GM19372 (cell line): ENCODE measurements at regions not wholly inside any gene's neighbourhood (a gene's known extent, or its start where the extent isn't known, plus 50 kb on each side); places are given as distances from the start of the nearest gene placed in this dataset.
"Not testable (repeated sequence)": the region's sequence is repeated elsewhere in the genome, so short reads cannot be mapped to it uniquely, and the experiment has no call there.

Experiments used
- ATAC-seq: cut with Tn5 transposase; IDR thresholded peaks from one replicate; pipeline ENCODE4 v1.9.1; 2021; ENCODE audit warnings: mild to moderate bottlenecking, low read depth, moderate library complexity; ENCODE audit not compliant: unreplicated experiment

- ATAC-seq = no peak
These were observed 301.6 kb upstream of the NRP1 start for GRCh38 chr10:33635967-33636515.

- no peak for ATAC-seq
These were observed 298.0 kb upstream of the NRP1 start for GRCh38 chr10:33632432-33632831.

GRCh38 chr10:33631991-33632390 lies 297.5 kb upstream of the NRP1 start:
- ATAC-seq = no peak

- ATAC-seq = no peak
These were observed 296.3 kb upstream of the NRP1 start for GRCh38 chr10:33630761-33631160.

- no peak for ATAC-seq
These were observed 293.1 kb upstream of the NRP1 start for GRCh38 chr10:33627611-33628010.

- no peak for ATAC-seq
These were observed 292.5 kb upstream of the NRP1 start for GRCh38 chr10:33626798-33627466.

GRCh38 chr10:33623669-33624068 lies 289.2 kb upstream of the NRP1 start:
- ATAC-seq = no peak

- no peak for ATAC-seq
These were observed 286.6 kb upstream of the NRP1 start for GRCh38 chr10:33621101-33621500.

GRCh38 chr10:33618196-33618595 lies 283.7 kb upstream of the NRP1 start:
- ATAC-seq = no peak

GRCh38 chr10:33617381-33618080 lies 283.1 kb upstream of the NRP1 start:
- no peak for ATAC-seq

- no peak for ATAC-seq
These were observed 282.5 kb upstream of the NRP1 start for GRCh38 chr10:33616956-33617355.

- peak; percentile 89 for ATAC-seq
These were observed 278.1 kb upstream of the NRP1 start for GRCh38 chr10:33612551-33612950.

- no peak for ATAC-seq
These were observed 277.6 kb upstream of the NRP1 start for GRCh38 chr10:33612116-33612515.

GRCh38 chr10:33611423-33611822 lies 277.0 kb upstream of the NRP1 start:
- ATAC-seq = no peak

GRCh38 chr10:33609546-33609945 lies 275.1 kb upstream of the NRP1 start:
- no peak for ATAC-seq

GRCh38 chr10:33602278-33602677 lies 267.8 kb upstream of the NRP1 start:
- ATAC-seq = no peak

- ATAC-seq = no peak
These were observed 265.9 kb upstream of the NRP1 start for GRCh38 chr10:33600381-33600780.

GRCh38 chr10:33596422-33596821 lies 262.0 kb upstream of the NRP1 start:
- no peak for ATAC-seq

- ATAC-seq = no peak
These were observed 260.0 kb upstream of the NRP1 start for GRCh38 chr10:33594475-33594874.

GRCh38 chr10:33588974-33589600 lies 254.6 kb upstream of the NRP1 start:
- ATAC-seq = no peak

GRCh38 chr10:33584596-33584995 lies 250.1 kb upstream of the NRP1 start:
- ATAC-seq = not testable (repeated sequence)
